ENCODE measurements at regions not wholly inside any gene's neighbourhood (a gene's known extent, or its start where the extent isn't known, plus 50 kb on each side); places are given as distances from the start of the nearest gene placed in this dataset.

DNA sequence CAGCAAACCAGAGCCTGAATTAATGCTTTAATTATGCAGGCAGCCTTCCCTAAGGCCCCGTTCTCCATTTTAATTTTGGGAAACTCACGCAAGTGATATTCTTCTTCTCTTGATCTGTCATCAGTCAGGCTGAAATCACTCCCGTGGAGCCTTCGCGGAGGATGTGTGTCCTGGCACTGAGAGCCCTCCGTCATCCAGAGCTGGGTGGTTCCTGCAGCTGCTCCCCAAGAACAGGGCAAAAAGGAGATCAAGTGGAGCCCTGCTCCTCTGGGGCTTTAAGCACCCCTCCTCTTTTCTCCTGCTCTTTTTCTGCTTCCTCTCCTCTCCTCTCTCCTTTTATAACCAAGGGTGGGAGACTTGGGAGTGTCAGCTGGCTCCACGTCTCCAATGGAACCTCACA, 133.2 kb upstream of the CACNA1E start:
- no peak overlapping the region for H3K9ac ChIP-seq (ENCODE audit: control insufficient read depth, extremely low read depth, insufficient read depth, low read length)
- FAIRE-seq = no peak

GRCh38 chr1:181351740-181352139, 131.6 kb upstream of the CACNA1E start:
- no peaks in the 10 kb centered on the region for H3K4me1 ChIP-seq (ENCODE audit: control insufficient read depth, extremely low read depth, insufficient read depth, low read length)

More for the DNA sequence above, 133.2 kb upstream of the CACNA1E start:
- DNase-seq (ENCODE audit: low read depth, low spot score) = no peak
- Histone ChIP-seq H3K4me2 (ENCODE audit: control insufficient read depth, extremely low read depth, insufficient read depth, low read depth, low read length) (no peak overlapping the region), H2AFZ (ENCODE audit: control insufficient read depth, low read length) (no peak overlapping the region), H3K27me3 (ENCODE audit: control insufficient read depth, extremely low read depth, insufficient read depth, low read length) (peaks cover 7% of the 10 kb centered on the region), H3K4me3 (ENCODE audit: control insufficient read depth in 2 of 3, extremely low read depth in 1 of 3, insufficient read depth in 2 of 3, low read depth in 1 of 3, low read length in 3 of 3) (no peak overlapping the region), H4K20me1 (ENCODE audit: control insufficient read depth, extremely low read depth, insufficient read depth, low read length) (no peaks in the 10 kb centered on the region), H3K9me1 (ENCODE audit: control insufficient read depth, extremely low read depth, insufficient read depth, low read length) (no peaks in the 10 kb centered on the region), H3K36me3 (ENCODE audit: control insufficient read depth in 2 of 2, extremely low read depth in 1 of 2, insufficient read depth in 2 of 2, low read length in 2 of 2) (no peaks in the 10 kb centered on the region), H3K79me2 (ENCODE audit: control insufficient read depth, insufficient read depth, low read length) (no peaks in the 10 kb centered on the region), H3K27ac (ENCODE audit: control insufficient read depth, insufficient read depth, low read length) (no peak overlapping the region), H3K9me3 (ENCODE audit: control insufficient read depth, low read depth, low read length) (no peaks in the 10 kb centered on the region), H3K4me1 (ENCODE audit: control insufficient read depth, extremely low read depth, insufficient read depth, low read length) (no peaks in the 10 kb centered on the region)
- dilution Hi-C loops (cut with MboI; ENCODE audit: extremely low pct_ligation_motif_present, low sequenced_read_pairs) = no loop called here
- no peak for TF ChIP-seq EZH2 (IDR thresholded peaks at IDR 0.05; ENCODE audit: low read length)
- TF ChIP-seq CTCF (optimal IDR thresholded peaks at IDR 0.05 in 1 of 3, IDR thresholded peaks at IDR 0.05 in 1 of 3, conservative IDR thresholded peaks at IDR 0.05 in 1 of 3; ENCODE audit: extremely low read depth in 1 of 3, insufficient read depth in 2 of 3, low read length in 3 of 3) = no peak

More at GRCh38 chr1:181351740-181352139, 131.6 kb upstream of the CACNA1E start:
- Histone ChIP-seq H4K20me1 (ENCODE audit: control insufficient read depth, extremely low read depth, insufficient read depth, low read length) (no peaks in the 10 kb centered on the region), H3K79me2 (ENCODE audit: control insufficient read depth, insufficient read depth, low read length) (no peaks in the 10 kb centered on the region), H3K9me1 (ENCODE audit: control insufficient read depth, extremely low read depth, insufficient read depth, low read length) (no peaks in the 10 kb centered on the region), H3K9me3 (ENCODE audit: control insufficient read depth, low read depth, low read length) (no peaks in the 10 kb centered on the region), H3K4me3 (ENCODE audit: control insufficient read depth in 2 of 3, extremely low read depth in 1 of 3, insufficient read depth in 2 of 3, low read depth in 1 of 3, low read length in 3 of 3) (no peak overlapping the region), H3K4me2 (ENCODE audit: control insufficient read depth, extremely low read depth, insufficient read depth, low read depth, low read length) (no peak overlapping the region), H3K9ac (ENCODE audit: control insufficient read depth, extremely low read depth, insufficient read depth, low read length) (no peak overlapping the region), H3K27me3 (ENCODE audit: control insufficient read depth, extremely low read depth, insufficient read depth, low read length) (peaks cover 2% of the 10 kb centered on the region), H2AFZ (ENCODE audit: control insufficient read depth, low read length) (no peak overlapping the region), H3K27ac (ENCODE audit: control insufficient read depth, insufficient read depth, low read length) (no peak overlapping the region), H3K36me3 (ENCODE audit: control insufficient read depth in 2 of 2, extremely low read depth in 1 of 2, insufficient read depth in 2 of 2, low read length in 2 of 2) (no peaks in the 10 kb centered on the region)
- no peak for DNase-seq (ENCODE audit: low read depth, low spot score)
- no peak for FAIRE-seq
- no peak for TF ChIP-seq CTCF (optimal IDR thresholded peaks at IDR 0.05 in 1 of 3, IDR thresholded peaks at IDR 0.05 in 1 of 3, conservative IDR thresholded peaks at IDR 0.05 in 1 of 3; ENCODE audit: extremely low read depth in 1 of 3, insufficient read depth in 2 of 3, low read length in 3 of 3)
- no peak for TF ChIP-seq EZH2 (IDR thresholded peaks at IDR 0.05; ENCODE audit: low read length)
- dilution Hi-C loops (cut with MboI; ENCODE audit: extremely low pct_ligation_motif_present, low sequenced_read_pairs) = no loop called here
